CD4-positive, alpha-beta T cell treated with Interferon alpha-2 for 1 hour (primary cell): ENCODE measurements at regions not wholly inside any gene's neighbourhood (a gene's known extent, or its start where the extent isn't known, plus 50 kb on each side); places are given as distances from the start of the nearest gene placed in this dataset.

Experiments
- DNase-seq, 2 donors: peaks; one replicate each; pipeline ENCODE4 v3.0.0-alpha.2; 2020 to 2022

DNA sequence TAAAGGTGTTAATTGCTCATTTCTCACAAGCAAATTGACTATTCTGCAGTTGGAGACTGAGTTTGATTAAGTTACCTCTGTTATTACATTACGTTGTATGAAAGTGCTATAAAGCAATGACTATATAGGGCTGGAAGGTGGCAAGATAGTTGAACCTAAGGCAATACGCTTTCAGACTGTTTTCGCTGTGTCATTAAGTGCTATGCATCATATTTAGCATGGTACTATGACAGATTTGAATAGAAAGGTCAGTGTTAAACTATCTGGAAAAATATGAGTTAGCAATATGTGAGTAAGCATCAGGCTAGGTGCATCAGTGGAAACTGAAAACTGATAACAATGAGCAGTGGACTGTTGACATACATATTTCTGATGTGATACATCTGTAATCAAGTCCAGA, 206.0 kb upstream of the ARHGAP24 start:
- no peak for DNase-seq

DNA sequence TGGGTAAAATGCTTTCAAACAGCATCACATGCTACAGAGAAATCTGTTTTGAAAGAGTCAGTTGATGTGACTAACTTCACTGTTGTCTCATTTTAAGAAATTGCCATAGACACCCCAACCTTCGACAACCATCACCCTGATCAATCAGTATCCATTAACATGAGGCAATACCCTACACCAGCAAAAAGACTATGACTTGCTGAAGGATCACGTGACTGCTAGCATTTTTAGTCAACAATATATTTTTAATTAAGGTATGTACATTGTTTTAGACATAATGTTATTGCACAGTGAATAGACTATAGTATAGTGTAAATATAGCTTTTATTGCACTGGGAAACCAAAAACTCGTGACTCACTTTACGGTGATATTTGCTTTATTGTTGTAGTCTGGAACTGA, 200.0 kb upstream of the ARHGAP24 start:
- no peak for DNase-seq

DNA sequence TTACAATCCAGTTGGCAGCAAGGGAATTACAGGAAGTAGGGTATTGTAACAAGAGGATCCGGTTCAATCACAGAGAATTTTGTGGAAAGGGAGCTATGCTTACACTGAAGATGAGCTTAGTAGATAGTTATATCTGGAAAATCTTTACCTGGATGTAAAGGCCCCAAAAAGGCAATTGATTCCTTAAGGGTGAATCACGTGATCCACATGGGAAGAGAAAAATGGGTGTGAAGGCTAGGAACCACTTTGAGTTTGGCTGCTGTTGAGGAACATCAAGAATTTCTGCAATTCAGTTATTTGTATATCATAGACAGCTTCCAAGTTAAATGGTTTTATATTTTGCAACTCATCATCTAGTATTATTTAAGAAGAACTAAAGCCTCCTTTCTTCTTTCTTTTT, 194.0 kb upstream of the ARHGAP24 start:
- DNase-seq, result no peak

DNA sequence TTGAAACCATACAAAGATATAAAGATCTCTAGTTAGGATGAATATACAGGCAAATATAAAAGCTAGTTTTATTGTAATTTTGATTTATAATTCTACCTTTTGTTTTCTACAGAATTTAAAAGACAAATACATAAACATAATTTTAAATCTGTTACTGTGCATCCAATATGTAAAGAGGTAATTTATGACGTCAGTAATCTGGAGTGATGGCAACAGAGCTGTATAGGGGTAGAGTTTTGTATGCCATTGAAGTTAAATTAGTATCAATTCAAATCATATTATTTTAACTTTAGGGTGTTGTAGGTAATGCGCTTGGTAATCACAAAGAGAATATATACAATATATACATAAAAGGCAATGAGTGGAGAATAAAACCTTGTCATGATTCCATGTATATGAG, 183.7 kb upstream of the ARHGAP24 start:
- no peak for DNase-seq

DNA sequence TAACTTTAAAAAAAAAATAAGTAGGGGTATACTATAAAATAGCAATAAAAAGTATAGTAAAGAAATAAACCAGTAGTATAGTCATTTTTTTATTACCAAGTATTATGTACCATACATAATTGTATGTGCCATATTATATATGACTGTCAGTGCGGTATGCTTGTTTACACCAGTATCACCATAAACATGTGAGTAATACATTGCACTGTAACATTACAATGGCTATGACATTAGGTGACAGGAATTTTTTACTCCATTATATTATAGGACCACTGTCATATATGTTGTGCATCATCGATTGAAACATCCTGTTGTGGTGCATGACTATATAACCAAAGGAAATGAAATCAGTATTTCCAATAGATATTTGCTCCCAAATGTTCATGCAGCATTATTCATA, 176.9 kb upstream of the ARHGAP24 start:
- no peak for DNase-seq

DNA sequence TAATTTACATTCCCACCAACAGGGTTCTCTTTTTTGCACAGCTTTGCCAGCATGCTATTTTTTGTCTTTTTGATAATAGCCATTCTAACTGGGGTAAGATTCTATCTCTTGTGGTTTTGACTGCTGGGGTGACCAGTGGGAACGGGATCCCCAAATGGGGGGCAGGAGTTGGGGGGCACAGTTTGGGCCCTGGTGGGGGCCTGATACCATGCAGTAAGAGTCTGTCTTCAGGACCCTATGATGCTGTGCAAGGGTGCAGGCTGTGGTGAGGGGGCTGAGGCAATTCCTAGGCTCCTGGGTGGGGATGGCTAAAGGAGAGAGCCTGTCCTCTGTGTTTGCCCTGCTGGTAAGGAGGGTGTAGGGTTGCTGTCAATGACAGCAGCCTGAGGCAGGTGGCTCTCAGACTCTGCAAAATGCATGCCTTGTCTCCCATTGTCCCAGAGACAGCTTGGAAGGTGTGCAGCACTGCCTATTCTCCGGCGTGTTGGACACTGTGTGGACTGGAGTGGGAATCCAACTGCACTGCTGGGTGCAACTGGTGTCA, 172.7 kb upstream of the ARHGAP24 start:
- no peak for DNase-seq

DNA sequence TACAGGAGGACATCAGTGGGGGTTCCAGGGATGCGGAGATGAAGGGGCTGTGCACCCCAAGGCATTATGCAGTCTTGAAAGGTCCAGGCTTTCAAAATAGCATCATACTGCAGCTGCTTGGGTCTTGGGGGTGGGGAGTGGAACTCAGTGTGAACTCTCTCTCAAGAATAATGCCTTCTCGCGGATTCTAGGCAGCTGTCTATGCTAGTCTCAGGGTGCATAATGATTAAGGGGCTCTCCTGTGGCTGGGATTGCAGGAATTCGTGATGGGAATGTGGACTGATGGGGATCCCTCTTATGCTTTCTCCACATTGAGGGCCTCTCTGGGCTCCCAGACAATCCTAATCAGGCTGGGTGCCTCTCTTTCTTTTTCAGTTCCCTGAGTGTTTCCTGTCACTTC, 172.2 kb upstream of the ARHGAP24 start:
- no peak for DNase-seq

DNA sequence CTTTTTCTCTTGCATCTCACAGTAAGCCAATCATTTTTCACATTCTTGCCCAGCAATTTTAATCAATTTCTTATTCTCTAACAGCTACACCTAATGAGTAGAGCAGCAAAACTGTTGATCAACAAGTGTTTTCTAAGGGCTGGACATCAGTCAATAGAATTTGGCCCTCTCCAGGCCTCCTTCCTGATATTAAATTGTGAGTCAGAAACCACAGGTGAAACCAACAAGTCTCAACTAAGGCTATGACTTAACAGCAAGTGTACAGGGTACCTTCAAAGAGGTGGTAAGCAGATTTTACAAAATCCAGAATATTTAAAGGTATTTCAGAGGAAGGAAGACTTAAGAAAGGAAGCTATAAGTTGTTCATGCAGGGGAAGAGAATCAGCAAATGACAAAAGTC, 156.5 kb upstream of the ARHGAP24 start:
- no peak for DNase-seq

DNA sequence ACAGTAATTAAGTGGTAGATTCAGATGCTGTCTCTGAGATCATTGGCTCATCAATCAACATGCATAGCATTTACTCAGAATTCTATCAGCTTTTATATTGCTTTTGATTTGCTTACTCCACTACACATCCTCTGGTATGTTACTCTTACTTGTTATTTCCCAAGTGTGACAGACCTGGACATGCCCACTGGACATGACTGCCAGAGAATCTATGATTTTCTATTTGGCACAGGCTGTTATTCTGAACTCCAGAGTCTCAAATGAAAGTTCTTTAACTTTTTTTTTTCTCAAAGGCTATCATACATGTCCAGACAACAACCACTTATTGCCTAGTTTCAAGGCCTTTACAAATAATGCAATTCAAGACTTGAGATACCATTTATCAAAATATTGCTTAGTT, 116.1 kb upstream of the ARHGAP24 start:
- DNase-seq, result no peak

DNA sequence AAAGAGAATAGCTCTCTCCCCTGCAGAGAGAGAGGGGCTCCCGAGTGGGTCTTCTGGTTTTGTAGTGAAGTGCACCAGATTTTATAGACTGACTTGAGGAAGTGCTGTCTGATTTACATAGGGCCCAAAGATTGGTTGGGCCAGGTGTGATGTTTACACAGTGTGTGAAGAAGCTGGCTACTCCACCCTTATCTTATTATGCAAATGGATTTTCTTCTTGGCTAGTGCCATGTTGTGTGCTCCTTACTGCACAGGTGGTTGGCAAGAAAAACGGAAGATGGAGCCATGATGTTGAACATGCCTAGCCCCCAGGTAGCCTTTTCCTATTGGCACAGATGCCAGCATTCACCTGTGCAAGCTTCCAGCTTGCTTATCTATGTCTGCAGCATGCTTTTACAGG, 112.4 kb upstream of the ARHGAP24 start:
- DNase-seq, result no peak

DNA sequence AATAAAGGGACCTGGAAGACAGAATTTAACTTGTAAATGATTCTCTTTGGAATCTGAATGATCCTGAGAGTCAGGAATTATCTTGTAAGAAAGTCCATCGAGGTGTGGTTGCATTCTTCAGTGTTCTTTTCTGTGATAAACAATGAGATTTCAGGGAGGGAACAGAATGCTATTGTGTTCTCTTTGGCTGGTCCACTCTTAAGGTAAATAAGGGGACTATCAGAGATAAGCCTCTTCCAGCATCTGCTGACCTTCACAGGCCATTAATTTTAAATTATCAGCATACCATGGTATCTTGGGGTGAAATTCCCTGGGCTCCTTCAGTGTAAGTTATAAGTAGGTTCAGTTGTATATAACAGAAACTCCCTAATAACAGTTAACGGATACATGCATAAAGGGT, 107.1 kb upstream of the ARHGAP24 start:
- no peak for DNase-seq

DNA sequence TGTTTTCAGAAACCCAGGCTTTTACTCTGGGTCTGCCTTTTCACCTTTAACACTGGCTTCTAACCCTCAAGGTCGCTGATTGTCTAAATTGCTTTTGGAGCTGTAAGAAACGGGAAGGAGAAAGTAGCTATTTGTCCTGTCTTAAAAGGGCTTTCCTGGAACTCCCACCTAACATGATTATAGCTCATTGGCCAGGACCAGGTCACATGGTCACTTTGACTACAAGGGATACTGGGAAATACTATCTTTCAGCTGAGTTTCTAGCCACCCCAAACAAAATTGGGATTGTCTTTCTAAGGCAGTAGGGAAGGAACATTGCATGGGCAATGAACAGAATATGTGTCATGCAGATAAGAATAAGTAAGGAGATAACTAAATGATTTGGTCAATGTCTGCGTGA, 106.7 kb upstream of the ARHGAP24 start:
- DNase-seq, result no peak

DNA sequence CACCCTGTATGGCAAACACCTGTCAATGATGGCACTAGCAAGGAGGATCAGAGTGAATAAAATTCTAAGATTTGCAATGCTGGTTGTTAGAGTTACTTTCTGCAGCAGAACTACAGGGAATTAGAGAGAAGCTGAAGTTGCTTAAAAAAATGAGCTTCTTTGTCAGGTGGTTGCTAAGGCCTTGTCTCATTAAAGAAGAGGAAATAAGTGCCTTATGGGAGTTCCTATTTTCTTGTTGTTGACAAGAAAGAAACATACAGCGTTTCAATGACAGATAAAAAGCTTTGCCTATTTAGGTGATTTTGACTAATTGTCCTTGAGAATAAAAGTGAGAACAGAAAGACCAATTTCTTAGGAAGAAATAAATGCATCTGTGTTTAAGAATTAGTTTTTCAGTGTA, 106.0 kb upstream of the ARHGAP24 start:
- no peak for DNase-seq

DNA sequence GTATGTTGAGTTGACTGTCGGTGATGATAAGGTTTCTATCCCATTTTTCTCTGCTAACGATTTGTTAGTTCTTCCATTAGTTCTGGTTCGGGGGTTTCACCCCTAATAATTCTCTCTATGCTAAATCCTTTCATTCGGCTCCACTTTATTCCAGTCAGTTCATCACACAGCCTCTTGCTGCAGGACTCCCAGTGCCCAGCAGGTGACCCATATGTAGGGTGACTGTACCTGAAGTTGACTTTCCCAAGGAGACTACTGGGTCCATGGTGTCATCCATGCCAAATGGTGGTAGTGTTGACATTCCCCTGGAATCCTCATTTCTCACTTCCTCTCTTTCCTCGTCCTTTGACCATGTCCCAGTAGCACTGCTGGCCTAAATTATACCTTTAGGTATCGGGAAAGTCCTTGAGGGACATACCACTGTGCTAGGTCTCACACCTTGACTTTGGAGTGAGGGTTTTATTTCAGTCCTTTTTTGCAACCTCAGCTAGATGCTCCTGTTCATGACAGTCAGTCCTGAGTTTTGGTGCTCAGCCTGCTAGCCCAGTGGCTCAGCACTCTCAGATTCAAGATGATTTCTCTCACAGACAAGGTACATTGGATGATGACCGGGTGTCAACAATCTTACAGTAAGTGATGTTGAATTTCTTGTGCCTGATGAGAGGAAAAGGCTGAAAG, 105.1 kb upstream of the ARHGAP24 start:
- DNase-seq, result no peak

DNA sequence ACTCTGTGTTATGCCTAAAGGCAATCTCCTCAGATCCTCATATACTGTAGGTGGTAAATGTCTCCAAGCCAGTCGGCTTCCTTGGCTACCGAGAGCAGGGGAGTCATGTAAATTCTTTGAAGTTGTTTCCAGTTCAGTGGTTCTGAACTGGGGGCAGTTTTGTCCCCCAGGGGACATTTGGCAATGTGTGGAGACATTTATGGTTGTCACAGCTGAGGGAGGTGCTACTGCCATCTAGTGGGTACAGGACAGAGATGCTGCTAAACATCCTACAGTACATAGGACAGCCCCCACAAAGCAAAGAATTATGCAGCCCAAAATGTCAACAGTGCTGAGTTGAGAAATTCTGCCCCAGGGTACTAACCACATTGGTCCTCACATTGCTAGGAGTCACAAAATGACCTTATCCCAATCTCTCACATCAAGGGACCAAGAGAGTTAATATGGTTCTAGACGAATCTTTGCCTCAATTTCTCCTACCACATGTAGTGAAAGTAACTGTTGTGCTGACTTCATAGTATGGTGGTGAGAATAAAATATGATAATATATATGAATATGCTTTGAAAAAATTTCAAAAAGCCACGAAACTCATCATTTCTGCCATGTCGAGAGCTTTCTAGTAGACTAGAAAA, 104.4 kb upstream of the ARHGAP24 start:
- DNase-seq, result peak in 1 of 2 donors; percentile 30

DNA sequence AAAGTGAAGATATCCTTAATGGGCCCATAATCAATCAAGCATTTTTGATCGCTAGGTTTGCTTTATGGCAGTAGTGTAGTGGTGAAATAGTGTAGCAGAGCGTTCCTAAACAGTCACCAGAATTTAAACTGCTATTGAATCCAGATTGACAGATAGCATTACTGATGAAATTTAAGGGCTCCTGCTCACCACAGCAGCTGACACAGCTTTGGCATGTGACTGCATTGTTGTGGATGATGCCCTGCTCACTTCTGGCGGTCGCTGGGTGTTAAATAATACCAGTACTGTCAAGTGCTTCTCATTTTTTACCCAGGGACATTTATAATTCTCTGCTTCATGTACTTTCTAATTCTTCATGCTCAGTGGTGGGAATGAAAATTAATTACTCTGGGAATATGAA, 102.0 kb upstream of the ARHGAP24 start:
- no peak for DNase-seq

DNA sequence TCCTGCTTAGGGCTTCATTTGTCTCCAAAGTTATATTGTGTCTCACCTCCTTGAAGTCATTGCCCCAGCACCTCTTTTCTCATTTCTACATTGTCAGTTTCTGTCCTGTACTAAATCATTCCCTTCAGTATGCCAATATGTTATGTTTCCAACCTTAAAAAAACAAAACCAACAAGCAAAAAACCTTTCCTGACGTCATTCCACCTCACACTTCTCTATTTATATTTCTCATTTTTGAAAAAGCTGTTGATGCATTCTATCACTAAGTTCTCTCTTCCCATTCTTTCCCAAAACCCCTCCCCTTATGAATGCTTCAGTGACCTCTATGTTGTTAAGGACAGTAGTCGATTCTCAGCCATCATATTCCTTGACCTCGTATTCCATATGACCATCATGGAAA, 98.7 kb upstream of the ARHGAP24 start:
- DNase-seq, result no peak

DNA sequence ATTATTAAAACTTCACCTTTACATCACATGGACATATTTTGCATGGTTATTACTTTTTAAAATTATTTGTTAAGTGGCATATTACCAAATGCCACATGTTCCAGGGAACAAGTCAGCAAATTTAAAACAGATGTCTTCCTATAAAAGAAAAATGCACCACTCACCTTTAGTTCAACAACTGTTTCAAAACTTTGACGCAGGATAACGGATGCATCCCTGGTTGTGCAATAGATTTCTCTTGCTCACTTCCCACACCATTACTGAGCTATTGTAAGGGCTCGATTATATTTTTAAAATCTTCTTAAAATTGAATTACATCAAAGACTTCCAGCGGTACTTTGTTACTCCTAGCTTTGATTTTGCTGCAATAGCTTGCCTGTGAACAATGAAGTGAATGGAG, 93.0 kb upstream of the ARHGAP24 start:
- DNase-seq, result no peak

DNA sequence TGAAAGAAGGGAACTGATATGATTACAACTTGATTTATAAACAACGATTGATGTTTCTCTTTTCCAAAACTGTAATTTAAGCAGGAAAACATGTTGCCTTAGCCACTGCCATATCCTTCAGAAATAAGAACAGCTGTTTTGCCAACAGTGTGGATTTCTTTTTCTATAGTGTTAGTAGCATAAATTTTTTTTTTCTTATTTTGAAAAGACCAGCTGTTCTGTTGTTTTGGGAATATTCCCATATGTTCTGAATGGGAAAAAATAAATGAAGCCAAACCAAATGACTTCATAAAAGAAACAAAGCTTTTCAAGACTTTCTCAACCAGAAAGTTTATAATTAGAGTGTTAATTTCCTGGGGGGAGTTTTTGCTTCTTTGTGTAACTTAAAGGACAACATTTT, 83.9 kb upstream of the ARHGAP24 start:
- no peak for DNase-seq

DNA sequence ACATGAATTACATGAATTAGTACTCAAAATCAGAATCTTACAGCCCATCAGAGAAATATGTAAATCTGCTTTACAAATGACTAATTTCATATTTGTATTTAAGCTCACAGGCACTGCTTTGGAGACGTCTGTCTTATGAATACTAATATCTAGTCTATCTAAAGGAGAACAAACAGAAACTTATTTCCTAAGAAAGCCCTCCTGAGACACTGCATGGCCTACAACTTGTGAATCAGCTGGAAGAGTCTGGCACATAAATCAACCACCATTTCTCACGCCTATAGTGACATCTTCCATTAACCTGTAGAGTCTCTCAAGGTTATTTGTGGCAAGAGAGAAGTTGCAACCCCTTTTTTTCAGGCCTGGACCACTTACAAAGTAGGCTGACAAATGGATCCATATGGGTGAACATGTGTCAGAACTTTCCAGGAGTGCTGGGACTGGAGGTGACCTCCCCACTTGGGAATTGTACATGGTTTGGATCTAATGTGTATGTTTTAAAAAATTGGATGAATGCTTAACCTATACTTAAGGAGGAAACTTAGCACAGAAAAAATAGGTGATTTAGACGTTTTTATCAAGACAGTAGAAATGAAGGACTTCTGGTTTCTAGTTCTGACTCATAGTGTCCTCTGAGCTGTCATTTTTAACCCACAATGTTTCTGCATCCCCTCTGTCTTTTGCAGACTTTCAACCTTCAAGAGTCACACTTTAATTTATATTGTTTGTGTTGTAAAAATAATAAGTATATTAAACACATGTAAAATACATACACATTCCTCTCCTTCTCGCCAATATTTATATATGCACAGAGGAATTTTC, 83.2 kb upstream of the ARHGAP24 start:
- no peak for DNase-seq

DNA sequence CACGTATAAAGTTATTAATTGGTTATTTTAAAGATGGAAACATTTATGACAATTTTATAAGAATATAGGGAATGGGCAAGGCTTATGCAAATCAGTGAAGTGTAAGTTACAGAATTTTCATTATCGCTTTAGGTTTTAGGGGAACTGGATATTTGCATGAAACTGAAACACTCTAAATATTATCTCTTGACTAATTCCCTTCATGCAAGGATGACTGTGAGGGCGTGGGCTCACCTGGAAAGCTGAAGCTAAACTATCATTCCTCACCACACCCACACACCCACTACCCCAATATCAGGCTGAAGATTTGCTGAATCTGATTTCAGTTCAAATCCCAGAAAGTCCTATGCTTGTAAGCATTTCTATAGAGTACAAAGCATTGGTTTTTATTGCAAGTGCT, 81.7 kb upstream of the ARHGAP24 start:
- no peak for DNase-seq

DNA sequence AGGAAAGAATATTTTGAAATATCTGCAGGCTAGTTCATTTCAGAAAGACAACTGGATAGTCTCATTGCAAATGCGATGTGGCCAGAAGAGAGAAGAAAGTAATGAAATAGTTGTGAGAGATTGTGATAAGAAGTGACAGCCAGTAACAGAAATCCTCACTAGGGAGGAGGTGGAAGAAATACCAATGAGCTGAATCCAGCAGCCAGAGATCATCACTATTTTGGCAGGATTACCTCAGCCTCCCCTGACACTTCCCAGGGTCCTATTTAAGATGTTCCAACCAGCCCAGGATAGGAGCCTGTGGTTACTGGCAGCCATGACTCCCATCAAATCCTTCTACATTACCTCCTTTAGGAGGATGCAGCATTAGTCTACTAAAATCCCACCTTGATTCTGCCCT, 76.7 kb upstream of the ARHGAP24 start:
- DNase-seq, result no peak

DNA sequence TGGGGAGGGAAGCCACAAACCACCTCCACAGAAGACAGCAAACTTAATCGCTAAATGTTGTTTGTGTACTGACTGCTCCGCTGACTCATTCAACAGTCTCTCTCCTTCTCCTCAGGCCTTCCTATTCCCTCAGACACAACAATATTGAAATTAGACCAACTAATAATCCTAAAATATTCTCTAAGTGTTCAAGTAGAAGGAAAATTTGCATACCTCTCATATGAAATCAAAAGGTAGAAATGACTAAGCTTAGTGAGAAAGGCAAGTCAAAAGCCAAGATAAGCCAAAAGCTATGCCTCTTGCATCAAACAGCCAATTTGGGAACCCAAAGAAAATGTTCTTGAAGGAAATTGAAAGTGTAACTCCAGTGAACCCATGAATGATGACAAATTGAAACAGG, 75.7 kb upstream of the ARHGAP24 start:
- DNase-seq, result no peak

DNA sequence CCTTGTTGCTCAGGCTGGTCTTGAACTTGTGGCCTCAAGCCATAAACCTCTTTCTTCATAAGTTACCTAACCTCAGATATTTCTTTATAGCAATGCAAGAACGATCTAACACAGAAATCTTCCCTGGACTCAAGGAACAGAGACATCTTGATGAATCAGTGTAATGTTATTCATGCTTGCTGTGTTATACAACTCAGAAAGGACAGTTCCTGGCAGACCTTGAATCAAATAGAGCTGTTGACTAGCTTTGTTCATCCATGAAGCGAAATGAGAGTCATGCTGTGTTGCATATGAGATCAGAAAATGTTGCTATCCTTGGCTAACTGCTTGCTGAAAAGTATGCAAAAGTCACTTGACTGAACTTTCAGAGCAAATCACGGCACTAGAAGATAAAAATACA, 72.6 kb upstream of the ARHGAP24 start:
- no peak for DNase-seq
